ENCODE measurements at regions not wholly inside any gene's neighbourhood (a gene's known extent, or its start where the extent isn't known, plus 50 kb on each side); places are given as distances from the start of the nearest gene placed in this dataset.
"Not testable (repeated sequence)": the region's sequence is repeated elsewhere in the genome, so short reads cannot be mapped to it uniquely, and the experiment has no call there.

DNA sequence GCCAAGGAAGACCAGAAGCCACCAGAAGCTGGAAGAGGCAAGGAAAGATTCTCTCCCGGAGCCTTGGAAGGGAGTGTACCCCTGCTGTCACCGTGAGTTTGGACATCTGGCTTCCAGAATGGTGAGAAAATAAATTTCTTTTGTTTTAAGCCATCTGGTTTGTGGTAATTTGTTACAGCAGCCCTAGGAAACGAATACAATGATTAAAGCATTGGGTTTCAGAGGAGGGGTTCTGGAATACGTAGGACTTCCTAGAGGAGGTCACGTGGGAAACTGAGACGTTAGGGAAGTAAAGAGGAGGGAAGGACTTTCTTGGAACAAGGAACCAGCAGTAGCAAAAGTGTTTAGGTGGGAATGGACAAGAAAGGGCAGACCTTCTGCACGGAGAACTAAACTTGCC lies 377.7 kb downstream of the IL20RB start:
- Histone ChIP-seq H3K4me1 (no peaks in the 10 kb centered on the region), H3K9me3 (no peaks in the 10 kb centered on the region; the same call in 1 of the 2 replicates), H3K36me3 (ENCODE audit: control insufficient read depth, insufficient read depth, low read length) (no peaks in the 10 kb centered on the region), H3K4me3 (ENCODE audit: low read depth, low read length) (no peak overlapping the region), H3K27me3 (replicated peaks; ENCODE audit: control insufficient read depth, insufficient read depth, low read length) (no peaks in the 10 kb centered on the region)
- TF ChIP-seq, protein P1, sequence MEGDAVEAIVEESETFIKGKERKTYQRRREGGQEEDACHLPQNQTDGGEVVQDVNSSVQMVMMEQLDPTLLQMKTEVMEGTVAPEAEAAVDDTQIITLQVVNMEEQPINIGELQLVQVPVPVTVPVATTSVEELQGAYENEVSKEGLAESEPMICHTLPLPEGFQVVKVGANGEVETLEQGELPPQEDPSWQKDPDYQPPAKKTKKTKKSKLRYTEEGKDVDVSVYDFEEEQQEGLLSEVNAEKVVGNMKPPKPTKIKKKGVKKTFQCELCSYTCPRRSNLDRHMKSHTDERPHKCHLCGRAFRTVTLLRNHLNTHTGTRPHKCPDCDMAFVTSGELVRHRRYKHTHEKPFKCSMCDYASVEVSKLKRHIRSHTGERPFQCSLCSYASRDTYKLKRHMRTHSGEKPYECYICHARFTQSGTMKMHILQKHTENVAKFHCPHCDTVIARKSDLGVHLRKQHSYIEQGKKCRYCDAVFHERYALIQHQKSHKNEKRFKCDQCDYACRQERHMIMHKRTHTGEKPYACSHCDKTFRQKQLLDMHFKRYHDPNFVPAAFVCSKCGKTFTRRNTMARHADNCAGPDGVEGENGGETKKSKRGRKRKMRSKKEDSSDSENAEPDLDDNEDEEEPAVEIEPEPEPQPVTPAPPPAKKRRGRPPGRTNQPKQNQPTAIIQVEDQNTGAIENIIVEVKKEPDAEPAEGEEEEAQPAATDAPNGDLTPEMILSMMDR (IDR thresholded peaks at IDR 0.05; ENCODE audit: insufficient read depth in 1 of 2, low read depth in 1 of 2, low read length in 1 of 2, severe bottlenecking in 1 of 2, unreplicated experiment in 1 of 2) = no peak
- Mint-ChIP-seq H3K4me1 (ENCODE audit: low read depth, unreplicated experiment) (no peaks in the 10 kb centered on the region), H3K36me3 (ENCODE audit: insufficient read depth, unreplicated experiment) (peaks cover 4% of the 10 kb centered on the region), H3K9me3 (ENCODE audit: unreplicated experiment) (peaks cover 44% of the 10 kb centered on the region), H3K27me3 (ENCODE audit: insufficient read depth, unreplicated experiment) (peaks cover 6% of the 10 kb centered on the region), H3K27ac (ENCODE audit: unreplicated experiment) (no peak overlapping the region), H3K4me3 (ENCODE audit: unreplicated experiment) (no peak overlapping the region)
- ChIA-PET CTCF (no interaction called here), POLR2A (no interaction called here)
- no peak for DNase-seq
- no TSS peak for BruUV-seq (replicated peaks)
- intact Hi-C loops (cut with micrococcal nuclease; ENCODE audit: unreplicated experiment) = no loop called here

DNA sequence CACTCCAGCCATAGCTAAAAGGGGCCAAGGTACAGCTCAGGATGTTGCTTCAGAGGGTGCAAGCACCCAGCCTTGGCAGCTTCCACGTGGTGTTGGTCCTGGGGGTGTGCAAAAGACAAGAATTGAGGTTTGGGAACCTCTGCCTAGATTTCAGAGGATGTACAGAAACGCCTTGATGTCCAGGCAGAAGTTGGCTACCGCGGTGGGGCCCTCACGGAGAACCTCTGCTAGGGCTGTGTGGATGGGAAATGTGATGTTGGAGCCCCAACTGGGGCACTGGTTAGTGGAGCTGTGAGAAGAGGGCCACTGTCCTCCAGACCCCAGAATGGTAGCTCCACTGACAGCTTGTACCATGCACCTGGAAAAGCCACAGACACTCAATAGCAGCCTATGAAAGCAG lies 380.6 kb downstream of the IL20RB start:
- H3K4me1 ChIP-seq; H3K27me3 ChIP-seq (replicated peaks; ENCODE audit: control insufficient read depth, insufficient read depth, low read length); DNase-seq; H3K4me3 ChIP-seq (ENCODE audit: low read depth, low read length); POLR2A ChIA-PET; CTCF ChIA-PET; H3K4me1 Mint-ChIP-seq (ENCODE audit: low read depth, unreplicated experiment); H3K27me3 Mint-ChIP-seq (ENCODE audit: insufficient read depth, unreplicated experiment); H3K36me3 Mint-ChIP-seq (ENCODE audit: insufficient read depth, unreplicated experiment); BruUV-seq (replicated peaks); H3K36me3 ChIP-seq (ENCODE audit: control insufficient read depth, insufficient read depth, low read length); H3K9me3 ChIP-seq; H3K4me3 Mint-ChIP-seq (ENCODE audit: unreplicated experiment); H3K27ac Mint-ChIP-seq (ENCODE audit: unreplicated experiment); intact Hi-C loops (cut with micrococcal nuclease; ENCODE audit: unreplicated experiment): not testable (repeated sequence)
- peaks cover 35% of the 10 kb centered on the region for H3K9me3 Mint-ChIP-seq (ENCODE audit: unreplicated experiment)

DNA sequence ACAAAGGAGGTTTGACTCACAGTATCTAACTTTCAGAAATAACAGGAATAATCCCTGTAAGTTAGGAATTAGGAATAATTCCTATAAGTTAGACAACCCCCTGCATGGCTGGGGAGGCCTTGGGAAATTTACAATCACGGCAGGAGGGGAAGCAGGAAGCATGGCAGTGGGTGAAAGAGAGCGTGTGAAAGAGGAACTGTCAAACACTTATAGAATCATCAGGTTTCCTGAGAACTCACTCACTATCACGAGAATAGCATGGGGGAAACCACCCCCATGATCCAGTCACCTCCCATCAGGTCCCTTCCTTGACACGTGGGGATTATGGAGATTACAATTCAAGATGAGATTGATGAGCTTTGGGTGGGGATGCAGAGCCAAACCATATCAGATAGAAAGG lies 385.5 kb downstream of the IL20RB start:
- TF ChIP-seq, protein P1 (IDR thresholded peaks at IDR 0.05; ENCODE audit: insufficient read depth in 1 of 2, low read depth in 1 of 2, low read length in 1 of 2, severe bottlenecking in 1 of 2, unreplicated experiment in 1 of 2) = no peak
- no peak overlapping the region for H3K4me3 Mint-ChIP-seq (ENCODE audit: unreplicated experiment)
- intact Hi-C loops (cut with micrococcal nuclease; ENCODE audit: unreplicated experiment) = no loop called here
- H3K9me3 Mint-ChIP-seq (ENCODE audit: unreplicated experiment) = peaks cover 11% of the 10 kb centered on the region
- H3K4me1 Mint-ChIP-seq (ENCODE audit: low read depth, unreplicated experiment) = no peaks in the 10 kb centered on the region
- Histone ChIP-seq H3K36me3 (ENCODE audit: control insufficient read depth, insufficient read depth, low read length) (no peaks in the 10 kb centered on the region), H3K4me3 (ENCODE audit: low read depth, low read length) (no peak overlapping the region), H3K4me1 (no peaks in the 10 kb centered on the region), H3K9me3 (no peaks in the 10 kb centered on the region; the same call in 1 of the 2 replicates), H3K27me3 (replicated peaks; ENCODE audit: control insufficient read depth, insufficient read depth, low read length) (no peaks in the 10 kb centered on the region)
- no peak overlapping the region for H3K27ac Mint-ChIP-seq (ENCODE audit: unreplicated experiment)
- POLR2A ChIA-PET = no interaction called here
- H3K36me3 Mint-ChIP-seq (ENCODE audit: insufficient read depth, unreplicated experiment) = no peaks in the 10 kb centered on the region
- no peaks in the 10 kb centered on the region for H3K27me3 Mint-ChIP-seq (ENCODE audit: insufficient read depth, unreplicated experiment)
- CTCF ChIA-PET = no interaction called here
- DNase-seq = no peak
- no TSS peak for BruUV-seq (replicated peaks)

DNA sequence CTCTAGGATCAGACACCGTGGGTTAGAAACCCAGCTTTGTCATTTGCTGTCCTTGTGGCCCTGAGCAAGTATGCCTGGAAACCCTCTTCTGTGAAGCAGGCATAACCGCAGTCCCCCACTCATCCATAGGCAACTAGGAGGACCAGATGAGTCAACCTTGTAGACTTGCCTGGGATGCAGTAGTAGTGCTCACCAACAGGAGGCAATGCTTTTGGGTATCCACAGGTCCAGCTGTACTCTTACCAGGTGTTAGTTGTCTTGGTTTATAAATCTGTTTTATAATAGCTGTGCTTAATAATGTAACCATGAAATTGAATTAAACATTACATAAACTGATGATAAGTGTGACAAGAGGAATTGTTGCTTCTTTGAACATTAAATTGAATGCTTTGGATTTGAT lies 389.3 kb downstream of the IL20RB start:
- no peaks in the 10 kb centered on the region for H3K4me1 ChIP-seq
- BruUV-seq (replicated peaks) = no TSS peak
- Mint-ChIP-seq H3K27me3 (ENCODE audit: insufficient read depth, unreplicated experiment) (peaks cover 2% of the 10 kb centered on the region), H3K9me3 (ENCODE audit: unreplicated experiment) (no peaks in the 10 kb centered on the region), H3K4me3 (ENCODE audit: unreplicated experiment) (no peak overlapping the region), H3K27ac (ENCODE audit: unreplicated experiment) (no peak overlapping the region), H3K36me3 (ENCODE audit: insufficient read depth, unreplicated experiment) (no peaks in the 10 kb centered on the region), H3K4me1 (ENCODE audit: low read depth, unreplicated experiment) (no peaks in the 10 kb centered on the region)
- no peak for DNase-seq
- CTCF ChIA-PET = no interaction called here
- H3K27me3 ChIP-seq (replicated peaks; ENCODE audit: control insufficient read depth, insufficient read depth, low read length) = no peaks in the 10 kb centered on the region
- TF ChIP-seq, protein P1 (IDR thresholded peaks at IDR 0.05; ENCODE audit: insufficient read depth in 1 of 2, low read depth in 1 of 2, low read length in 1 of 2, severe bottlenecking in 1 of 2, unreplicated experiment in 1 of 2) = no peak
- no peak overlapping the region for H3K4me3 ChIP-seq (ENCODE audit: low read depth, low read length)
- H3K9me3 ChIP-seq = no peaks in the 10 kb centered on the region
- intact Hi-C loops (cut with micrococcal nuclease; ENCODE audit: unreplicated experiment) = no loop called here
- no peaks in the 10 kb centered on the region for H3K36me3 ChIP-seq (ENCODE audit: control insufficient read depth, insufficient read depth, low read length)
- POLR2A ChIA-PET = no interaction called here

Measured in Caco-2 (cell line).